GM18505 (cell line): ENCODE measurements at regions not wholly inside any gene's neighbourhood (a gene's known extent, or its start where the extent isn't known, plus 50 kb on each side); places are given as distances from the start of the nearest gene placed in this dataset.

Experiments used
- ATAC-seq: cut with Tn5 transposase; IDR thresholded peaks from one replicate; pipeline ENCODE4 v1.9.1; 2021; ENCODE audit not compliant: unreplicated experiment
- POLR2A ChIP-seq: IDR thresholded peaks from 4 replicates; pipeline ENCODE4 v1.6.1; 2011; ENCODE audit warnings: borderline replicate concordance; ENCODE audit not compliant: insufficient read depth, insufficient read length; ENCODE audit errors: extremely low read depth

DNA sequence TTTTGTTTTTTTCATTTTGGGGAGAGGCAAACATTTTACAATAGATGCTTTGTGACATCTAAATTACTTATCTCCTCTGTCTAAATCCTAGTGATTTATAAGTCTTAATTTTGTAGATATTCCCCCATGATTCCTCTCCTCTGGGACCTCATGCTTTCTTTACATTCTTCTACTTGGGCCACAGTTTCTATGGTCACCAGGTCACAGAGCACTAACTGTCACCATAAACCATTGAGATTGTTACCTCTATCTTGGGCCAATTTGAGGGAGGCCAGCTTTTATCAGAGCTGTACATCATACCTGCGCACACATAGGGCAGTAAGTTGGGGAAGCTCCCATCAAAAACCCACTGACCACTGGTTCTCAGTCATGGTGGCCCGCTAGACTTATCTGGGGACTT, 582.1 kb upstream of the SALL1 start:
- TF ChIP-seq POLR2A: no peak
- no peak for ATAC-seq

DNA sequence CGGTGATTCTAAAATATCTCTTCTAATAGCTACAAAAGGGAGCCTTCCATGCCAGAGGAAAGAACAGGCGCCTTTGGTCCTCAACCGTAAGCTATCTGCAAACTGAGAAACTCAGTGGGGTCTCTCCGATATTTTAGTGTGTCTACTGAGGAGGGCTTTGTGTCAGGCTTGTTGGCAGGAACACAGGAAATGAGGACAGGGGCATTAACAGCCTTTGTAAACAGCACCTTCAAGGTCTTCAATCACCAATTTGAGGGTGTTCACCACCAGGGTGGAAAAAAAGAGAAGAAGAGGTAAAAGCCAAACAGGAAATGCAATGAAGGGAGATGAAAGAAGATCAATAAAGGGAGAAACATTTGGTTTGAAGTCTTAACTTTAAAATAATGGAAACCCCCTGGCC, 580.1 kb upstream of the SALL1 start:
- no peak for TF ChIP-seq POLR2A
- ATAC-seq: no peak

DNA sequence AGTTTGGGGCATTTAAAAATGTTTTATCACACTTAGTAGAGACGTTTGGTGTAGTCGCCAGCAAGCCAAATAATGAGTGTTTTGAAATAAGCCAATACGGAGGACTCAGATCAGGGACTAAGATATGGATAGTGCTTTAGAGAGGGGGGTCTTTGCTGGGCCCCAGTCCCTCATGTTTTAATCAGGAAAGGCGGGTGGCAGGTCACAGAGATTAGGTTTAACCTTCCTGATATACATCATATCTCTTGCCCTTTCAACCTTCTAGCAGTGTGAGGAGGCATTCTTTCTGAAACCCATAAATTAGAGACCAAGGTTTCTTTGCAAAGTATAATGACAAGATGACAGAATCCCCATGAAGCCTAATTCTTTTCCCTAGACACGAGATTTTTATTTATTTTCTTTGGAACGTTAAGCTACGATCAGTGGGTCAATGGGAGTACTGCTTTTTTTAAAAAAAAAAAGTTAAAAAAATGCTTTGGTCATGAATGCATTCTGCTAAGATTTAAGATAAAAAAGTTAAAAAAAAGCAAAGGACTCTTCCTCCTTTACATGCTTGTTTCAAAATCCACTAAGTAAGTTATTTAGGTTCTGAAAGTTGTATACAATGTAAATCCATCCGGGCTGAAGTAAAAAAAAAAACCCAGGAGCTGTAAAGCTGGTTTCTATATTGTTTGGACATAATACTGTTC, 572.1 kb upstream of the SALL1 start:
- no peak for ATAC-seq
- TF ChIP-seq POLR2A: no peak

GRCh38 chr16:51722467-51722866, 571.4 kb upstream of the SALL1 start:
- ATAC-seq: no peak
- no peak for TF ChIP-seq POLR2A

DNA sequence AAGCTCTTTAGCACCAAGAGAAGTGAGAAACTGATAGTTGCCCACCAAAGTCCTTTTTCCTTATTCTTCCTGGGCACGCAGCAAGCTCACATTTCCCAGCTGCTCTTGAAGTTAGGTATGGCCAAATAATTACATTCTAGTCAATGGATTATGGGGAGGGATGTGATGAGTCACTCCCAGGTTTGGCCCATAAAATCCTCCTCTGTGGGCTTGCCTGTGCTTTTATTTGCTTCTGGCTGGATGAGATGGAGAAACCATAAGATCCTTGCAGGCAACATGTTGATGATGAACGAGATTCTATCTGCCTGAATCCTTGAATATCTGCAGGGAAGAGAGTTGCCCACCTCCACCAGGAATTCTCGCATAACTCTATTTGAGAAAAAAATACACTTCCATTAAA, 568.3 kb upstream of the SALL1 start:
- no peak for ATAC-seq
- TF ChIP-seq POLR2A: no peak

- no peak for TF ChIP-seq POLR2A
- ATAC-seq: no peak
These were observed 565.1 kb upstream of the SALL1 start for GRCh38 chr16:51716195-51716594.

DNA sequence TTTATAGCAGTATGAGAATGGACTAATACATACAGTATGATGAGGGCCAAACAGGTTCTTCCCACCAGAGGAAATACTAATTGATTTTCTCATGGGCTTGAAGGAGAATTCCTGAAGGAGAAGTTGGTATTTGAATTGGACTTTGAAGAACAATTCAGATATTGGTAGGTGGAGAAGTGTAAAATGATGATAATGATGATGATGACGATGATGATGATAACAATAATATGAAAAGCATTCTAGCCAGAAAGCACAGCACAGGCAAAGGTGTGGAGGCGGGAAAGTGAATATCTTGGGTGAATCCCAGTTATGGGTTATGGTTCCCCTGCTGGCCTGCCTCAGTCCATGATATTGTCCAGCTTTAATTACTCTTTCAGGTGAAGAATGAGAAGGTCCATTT, 562.4 kb upstream of the SALL1 start:
- ATAC-seq: no peak
- no peak for TF ChIP-seq POLR2A

DNA sequence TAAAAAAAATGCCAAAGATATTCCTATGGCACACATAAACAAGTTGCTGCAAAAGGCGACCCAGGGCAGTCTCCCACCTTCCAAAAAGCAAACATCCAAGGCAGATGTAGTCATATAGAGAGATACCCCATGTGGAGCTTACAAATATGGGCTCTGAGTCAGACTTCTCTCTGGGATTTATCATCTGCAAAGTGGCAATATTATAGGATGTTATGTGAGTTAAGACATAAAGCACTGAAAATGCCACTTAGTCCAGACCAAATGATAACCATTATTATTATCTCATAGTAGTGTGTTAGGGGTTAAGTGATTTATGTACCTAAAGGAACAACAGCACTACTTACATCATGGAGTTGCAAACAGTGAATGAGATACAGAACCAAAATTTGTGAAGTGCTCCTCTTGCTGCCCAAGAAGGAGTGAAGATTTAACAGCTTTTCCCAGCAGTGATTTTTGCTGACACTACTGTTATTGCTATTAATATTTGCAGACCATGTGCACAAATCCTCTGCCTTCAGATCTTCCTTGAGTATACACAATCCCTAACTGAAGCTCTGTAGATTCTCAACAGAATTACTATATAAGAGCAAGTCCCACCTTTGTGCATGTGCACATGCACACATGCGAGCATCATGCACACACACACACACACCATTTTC, 560.0 kb upstream of the SALL1 start:
- TF ChIP-seq POLR2A: no peak
- no peak for ATAC-seq

- ATAC-seq: no peak
- TF ChIP-seq POLR2A: no peak
These were observed 559.1 kb upstream of the SALL1 start for GRCh38 chr16:51710186-51710585.

GRCh38 chr16:51708861-51709260, 557.8 kb upstream of the SALL1 start:
- no peak for TF ChIP-seq POLR2A
- no peak for ATAC-seq

DNA sequence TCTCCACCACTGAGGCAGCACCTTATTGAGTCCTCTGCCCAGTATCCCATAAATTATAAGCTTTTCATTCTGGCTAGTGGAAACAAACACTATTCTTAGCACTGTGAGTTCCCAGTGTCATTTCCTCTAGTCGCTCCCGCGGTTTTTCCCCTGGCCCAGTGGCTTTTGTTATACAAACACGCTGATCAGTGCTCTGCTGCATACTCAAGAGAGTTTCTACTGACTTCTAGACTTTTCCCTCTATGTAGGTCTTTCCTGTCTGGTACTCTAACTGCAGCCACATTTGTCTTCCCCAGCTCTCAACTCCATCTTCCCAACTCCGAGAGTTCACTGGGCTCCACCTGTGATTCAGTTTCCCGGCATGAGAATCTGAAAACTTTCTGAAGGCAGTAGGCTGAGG, 556.6 kb upstream of the SALL1 start:
- no peak for ATAC-seq
- TF ChIP-seq POLR2A: no peak

GRCh38 chr16:51705142-51705541, 554.1 kb upstream of the SALL1 start:
- no peak for ATAC-seq
- no peak for TF ChIP-seq POLR2A

DNA sequence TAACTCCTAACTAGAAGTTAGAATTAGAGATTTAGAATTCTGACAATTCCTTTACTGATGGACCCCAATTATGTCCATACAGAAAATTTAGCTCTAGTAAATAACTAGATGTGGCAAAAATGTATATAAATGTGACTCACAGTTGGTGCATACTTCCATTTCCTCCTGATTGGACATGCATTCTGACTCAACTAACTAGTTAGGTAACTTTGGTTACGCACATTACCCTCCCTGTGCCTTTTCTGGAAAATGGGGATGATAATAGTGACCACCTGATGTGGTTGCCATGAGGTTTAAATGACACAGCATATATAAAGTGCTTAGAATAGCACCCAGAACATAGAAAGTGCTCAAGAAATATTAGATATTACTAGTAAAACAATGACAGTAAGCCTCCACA, 550.0 kb upstream of the SALL1 start:
- ATAC-seq: no peak
- TF ChIP-seq POLR2A: no peak

DNA sequence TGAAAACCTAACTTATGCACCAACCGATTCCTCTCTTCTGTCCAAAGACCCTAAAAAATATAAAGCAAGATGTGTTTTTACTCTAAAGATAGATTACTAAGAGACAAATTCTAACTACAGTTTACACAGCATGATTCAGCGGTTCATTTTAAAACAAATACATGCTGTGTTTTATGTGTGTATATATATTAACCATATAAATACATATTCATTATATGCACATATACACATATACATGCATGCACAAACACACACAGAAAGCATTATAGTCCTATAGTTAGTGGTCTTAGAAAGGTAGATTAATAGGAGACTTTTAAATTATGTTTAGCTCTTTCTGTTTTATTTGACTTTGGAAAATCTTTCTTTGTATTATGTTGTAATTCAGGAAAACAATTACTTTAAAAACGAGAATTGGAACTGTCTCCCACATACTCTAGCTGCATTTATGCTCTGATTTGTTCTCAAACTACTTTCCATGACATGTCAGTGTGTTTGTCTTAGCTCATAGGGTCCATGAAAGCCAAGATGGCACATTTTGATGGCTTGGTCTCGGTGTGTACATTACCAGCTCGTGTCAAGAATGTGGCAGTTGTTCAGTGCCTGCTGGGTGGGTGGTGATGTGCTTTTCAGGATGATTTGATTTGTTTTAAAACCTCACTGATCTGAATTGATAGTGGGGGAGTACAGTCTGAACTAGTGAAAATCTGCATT, 548.8 kb upstream of the SALL1 start:
- TF ChIP-seq POLR2A: no peak
- no peak for ATAC-seq
